Fibroblast of skin of back (primary cell): ENCODE measurements at regions not wholly inside any gene's neighbourhood (a gene's known extent, or its start where the extent isn't known, plus 50 kb on each side); places are given as distances from the start of the nearest gene placed in this dataset.
A peak's percentile ranks its signal among the peaks of the same experiment; 100 is the strongest.

Experiments used
- DNase-seq: peaks from one replicate; pipeline ENCODE4 v3.0.0-alpha.2; 2013

DNA sequence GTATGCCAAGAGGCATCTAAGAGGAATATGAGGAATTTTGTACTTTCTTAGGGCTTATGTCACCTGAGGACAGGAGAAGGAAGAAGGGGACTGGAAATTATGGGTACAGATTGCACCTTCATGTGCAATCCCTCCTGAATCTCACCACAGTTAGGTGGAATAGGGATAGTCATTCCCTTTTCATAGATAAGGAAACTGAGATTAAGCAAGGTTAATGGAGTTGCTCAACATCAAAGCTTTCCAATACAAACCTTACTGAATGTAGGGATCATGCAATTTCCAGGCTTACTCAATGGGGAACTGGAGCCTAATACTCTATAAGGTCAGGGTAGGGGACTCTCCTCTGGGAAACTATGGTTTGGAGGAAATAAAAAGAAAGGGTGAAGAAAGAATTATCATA lies 133.0 kb downstream of the C11orf87 start:
- no peak for DNase-seq

DNA sequence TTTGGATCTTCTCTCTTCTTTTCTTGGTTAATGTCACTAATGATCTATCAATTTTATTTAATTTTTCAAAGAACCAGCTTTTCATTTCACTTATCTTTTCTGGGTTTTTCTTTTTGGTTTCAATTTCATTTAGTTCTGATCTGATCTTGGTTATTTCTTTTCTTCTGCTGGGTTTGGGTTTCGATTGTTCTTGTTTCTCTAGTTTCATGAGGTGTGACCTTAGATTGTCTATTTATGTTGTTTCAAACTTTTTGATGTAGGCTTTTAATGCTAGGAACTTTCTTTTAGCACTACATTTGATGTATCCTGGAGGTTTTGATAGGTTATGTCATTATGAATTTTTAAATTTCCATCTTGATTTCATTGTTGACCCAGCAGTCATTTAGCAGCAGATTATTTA lies 142.3 kb downstream of the C11orf87 start:
- DNase-seq: no peak

- no peak for DNase-seq
Measured at GRCh38 chr11:109582470-109582869, 160.5 kb downstream of the C11orf87 start.

DNA sequence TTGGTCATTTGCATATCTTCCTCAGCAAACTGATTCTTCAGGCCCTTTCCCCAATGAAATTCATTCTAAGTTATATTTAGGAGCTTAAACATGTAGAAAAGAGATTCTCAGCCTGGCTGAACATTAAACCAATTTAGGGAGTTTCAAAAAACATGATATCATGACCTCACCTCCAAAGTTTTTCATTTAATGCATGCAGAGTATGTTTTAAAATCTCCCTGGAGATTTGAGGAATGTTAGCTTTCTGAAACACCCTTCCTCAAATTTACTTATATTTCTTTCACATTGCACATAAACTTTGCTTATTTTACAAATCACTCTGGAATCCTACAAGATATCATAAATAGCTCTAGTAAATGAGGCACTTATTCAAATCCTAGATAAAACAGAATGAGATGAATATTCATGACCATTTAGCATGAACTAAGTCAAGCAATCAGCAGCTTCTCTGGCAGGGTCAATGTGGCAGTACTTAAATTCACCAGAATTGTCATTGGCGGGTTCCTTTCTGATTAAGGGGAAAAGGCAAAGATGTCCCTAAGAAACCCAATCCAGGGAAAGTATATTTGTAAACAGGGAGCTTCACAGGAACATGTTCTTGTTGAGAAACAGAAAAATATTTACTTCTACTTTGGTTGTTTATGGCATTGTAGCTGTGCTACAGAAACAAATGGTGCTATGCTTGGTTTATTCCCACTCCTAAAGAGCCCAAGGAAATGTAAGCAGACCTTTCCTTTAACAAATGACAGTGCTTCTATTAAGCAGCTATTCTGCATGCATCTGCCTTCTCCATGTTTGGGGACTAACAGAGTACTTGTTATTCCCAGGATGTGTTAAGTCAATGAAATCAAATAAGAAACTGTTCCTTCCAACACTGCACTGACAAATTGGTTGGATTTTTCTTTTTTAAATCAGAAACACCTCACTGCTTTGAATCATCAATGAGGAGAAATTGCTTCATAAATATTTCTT lies 162.3 kb downstream of the C11orf87 start:
- DNase-seq: peak; percentile 81

- DNase-seq: no peak
Measured at GRCh38 chr11:109586789-109587188, 164.8 kb downstream of the C11orf87 start.

GRCh38 chr11:109590782-109591181 lies 168.8 kb downstream of the C11orf87 start:
- DNase-seq: no peak

- no peak for DNase-seq
Measured at GRCh38 chr11:109597336-109597735, 175.3 kb downstream of the C11orf87 start.

GRCh38 chr11:109604481-109605400 lies 182.8 kb downstream of the C11orf87 start:
- DNase-seq: peak; percentile 33

GRCh38 chr11:109606256-109606655 lies 184.3 kb downstream of the C11orf87 start:
- no peak for DNase-seq

DNA sequence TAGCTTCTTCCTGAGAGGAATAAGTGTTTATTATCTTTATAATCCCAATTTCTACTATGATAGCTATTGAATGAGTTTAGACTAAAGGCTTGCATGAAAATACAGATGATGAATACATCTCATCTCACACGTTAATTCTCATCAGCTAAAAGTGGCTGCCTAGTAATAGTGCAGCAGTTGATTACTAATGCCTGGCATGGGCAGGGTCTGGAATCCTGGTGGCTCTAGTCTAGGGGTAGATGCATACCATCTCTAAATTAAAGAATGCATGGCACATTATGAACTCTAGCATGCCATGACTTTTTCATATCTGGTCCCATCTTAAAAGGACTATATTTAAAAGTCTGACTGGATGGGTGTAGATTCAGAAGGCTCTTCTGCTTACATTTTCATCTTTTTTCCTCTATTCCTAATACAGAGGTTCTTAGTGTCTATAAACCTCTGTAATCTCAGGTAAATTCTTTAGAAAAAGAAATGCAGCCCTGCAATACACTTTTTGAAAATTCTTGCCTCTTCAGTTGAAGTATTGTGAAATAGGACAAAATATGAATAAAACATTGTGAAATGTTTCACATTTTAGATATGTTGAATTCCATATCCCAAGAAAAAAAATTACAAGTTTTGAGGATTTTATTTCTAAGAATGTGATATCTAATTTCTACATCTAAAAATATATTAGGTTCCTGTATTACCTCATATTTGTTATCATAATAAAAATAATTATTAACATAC lies 187.6 kb downstream of the C11orf87 start:
- no peak for DNase-seq

DNA sequence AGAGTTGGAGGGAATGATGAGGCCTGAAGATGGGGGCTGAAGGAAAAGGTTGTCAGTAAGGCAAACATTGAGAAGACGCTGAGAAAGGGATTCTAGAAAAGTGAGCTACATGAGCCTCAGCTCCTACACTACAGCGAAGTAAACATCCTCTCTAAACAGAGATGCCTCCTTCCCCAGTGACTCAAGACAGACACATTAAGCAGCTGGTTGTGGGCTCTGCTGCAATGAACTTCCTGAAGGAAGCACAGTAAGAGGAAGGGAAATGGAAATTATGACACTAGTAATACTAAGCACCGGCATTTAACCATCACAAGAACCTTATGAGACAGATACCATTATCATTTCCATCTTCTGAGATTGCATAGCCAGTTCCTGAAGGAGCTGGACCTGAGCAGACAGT lies 190.5 kb downstream of the C11orf87 start:
- no peak for DNase-seq

DNA sequence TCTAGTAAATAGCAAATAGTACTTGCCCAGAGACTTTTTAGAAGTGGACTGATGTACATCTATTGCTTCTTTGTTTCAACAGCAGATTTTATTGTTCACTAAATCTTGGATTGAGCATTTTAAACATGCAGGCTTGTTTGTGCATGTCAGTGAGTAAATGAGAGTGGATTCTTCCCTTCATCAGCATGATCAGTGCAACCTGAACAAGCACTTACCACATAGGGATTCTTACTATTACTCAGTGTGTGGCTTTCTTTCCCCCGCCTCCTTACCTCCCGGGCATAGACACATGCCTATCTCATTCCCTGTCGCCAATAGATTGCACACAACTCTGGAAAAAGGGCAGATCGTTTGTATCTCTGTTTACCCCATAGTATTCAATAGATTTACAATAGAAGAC lies 197.5 kb downstream of the C11orf87 start:
- no peak for DNase-seq

- DNase-seq: no peak
Measured at GRCh38 chr11:109629734-109630133, 207.7 kb downstream of the C11orf87 start.

- peak; percentile 67 for DNase-seq
Measured at GRCh38 chr11:109641549-109641948, 219.6 kb downstream of the C11orf87 start.

GRCh38 chr11:109644152-109644551 lies 222.2 kb downstream of the C11orf87 start:
- DNase-seq: peak; percentile 42

- no peak for DNase-seq
Measured at GRCh38 chr11:109648804-109649203, 226.8 kb downstream of the C11orf87 start.

DNA sequence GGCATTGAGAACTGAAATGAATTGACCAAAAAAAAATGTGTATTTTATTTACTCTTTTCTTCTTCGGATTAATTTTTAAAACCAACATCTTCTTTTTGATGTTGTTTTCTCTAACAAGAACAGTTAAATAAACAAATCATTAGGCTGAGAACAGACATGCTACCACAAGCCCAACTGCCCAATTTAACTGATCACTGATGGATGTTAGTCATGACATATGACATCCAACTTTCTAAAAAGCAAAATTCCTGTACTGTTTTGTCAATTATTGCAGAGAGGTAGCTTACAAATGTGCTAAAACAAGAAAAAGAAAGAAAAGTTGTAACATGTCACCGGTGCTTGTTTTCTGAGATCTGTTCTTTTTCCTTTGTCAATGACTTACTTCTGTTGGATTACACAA lies 232.1 kb downstream of the C11orf87 start:
- DNase-seq: no peak

DNA sequence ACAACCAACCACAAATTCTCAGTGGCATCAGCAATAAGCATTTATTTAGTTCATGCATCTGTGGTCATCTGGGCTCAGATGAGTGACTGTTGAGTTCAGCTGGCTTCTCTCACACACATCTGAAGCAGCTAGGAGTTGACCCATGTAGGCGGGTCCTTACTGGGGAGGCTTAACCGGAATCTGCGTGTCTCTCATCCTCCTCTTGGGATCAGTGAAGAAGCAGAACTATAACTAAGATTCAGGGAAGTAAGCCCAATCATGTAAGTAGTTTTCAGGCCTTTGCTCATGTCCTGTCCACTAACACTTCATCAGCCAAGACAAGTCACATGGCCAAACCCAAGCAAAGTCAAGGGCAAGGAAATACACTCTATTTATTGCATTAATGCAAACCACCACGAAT lies 236.2 kb downstream of the C11orf87 start:
- DNase-seq: no peak

- no peak for DNase-seq
Measured at GRCh38 chr11:109667719-109668118, 245.7 kb downstream of the C11orf87 start.

DNA sequence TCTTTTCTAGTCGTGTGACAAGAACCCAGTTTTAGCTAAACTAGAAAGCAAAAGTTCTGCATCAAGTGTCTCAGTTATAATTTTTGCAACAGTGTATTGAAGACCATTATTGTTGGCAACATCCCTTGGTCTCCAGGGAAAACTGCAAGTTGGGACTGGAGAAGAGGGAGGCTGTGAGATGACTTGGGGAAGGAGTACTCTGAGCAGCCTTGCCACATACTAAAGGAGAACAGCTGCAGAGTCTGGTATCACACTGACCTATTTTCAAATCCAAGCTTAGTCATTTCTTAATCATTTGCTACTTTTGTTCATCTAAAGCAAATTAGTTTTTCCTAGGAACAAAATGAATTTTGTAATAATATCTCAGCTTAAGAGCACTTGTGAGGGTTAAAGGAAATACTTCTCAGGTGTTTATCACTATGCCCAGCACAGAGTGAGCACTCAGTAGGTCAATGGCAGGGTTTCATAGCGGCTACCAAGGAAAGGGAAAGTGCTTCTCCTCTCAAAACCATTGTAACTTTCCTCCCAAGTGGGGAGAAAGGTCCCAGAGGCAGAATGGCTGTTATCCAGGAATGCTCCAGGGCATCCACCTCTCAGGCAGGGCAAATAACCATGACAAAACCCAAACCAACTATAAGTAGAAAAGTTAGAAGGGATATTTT lies 247.1 kb downstream of the C11orf87 start:
- peak; percentile 15 for DNase-seq

DNA sequence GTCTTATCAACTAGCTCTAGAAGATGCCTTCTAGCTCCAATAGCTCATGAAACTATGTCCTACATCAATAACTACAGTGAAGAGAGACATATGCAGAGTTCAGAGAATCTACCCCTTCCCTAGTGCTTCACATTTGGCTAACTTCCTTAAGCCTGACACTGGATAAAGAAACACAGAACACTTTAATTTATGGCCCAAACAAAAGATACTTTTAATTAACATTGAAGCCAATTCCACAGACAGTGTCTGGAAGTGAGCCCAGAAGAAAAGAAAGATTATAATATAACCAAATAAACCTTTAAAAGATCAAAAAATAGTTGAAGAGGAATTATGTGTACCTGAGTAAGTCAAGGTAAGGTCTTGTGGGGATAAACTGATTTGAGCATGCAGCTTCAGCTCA lies 255.2 kb downstream of the C11orf87 start:
- DNase-seq: no peak

DNA sequence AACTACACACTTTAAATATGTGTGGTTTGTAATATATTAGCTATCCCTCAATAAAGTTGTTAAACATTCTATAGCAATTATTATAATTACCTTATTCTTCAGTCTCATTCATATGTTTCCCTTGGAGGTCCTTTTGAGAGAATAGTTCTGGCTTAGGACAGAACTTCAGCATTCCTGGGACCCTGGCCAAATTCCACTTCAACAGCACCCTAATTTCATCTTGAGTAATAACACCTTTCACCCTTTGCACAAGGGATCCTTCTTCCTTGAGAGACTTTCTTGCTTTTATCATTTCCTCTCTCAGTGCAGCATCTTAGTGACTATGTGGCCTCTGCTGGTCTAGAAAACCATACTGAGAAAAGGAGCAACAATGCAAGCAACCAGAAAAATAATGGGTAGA lies 255.9 kb downstream of the C11orf87 start:
- DNase-seq: no peak
